HCT116 (cell line): ENCODE measurements at regions not wholly inside any gene's neighbourhood (a gene's known extent, or its start where the extent isn't known, plus 50 kb on each side); places are given as distances from the start of the nearest gene placed in this dataset.

Source experiments
- ATAC-seq: fragments of 200-7000 bp; cut with Tn5 transposase; 2 replicates; pipeline ENCODE4 v1.9.1; 2020; ENCODE audit warnings: mild to moderate bottlenecking, moderate library complexity
- BruUV-seq: library from RNA; stranded (reverse); fragments of 400-500 nt; replicated peaks from 2 replicates; lab custom pipeline; 2021; lab: Mats Ljungman, UMichigan
- CTCF ChIA-PET: fragments of 300-600 bp; sonication (Branson Sonifier 250); formaldehyde crosslinking; loops from one replicate; lab custom pipeline; 2021; ENCODE audit warnings: antibody characterized with exemption; lab: Charles Lee
- POLR2A ChIA-PET: fragments of 300-600, 350-600 bp; sonication (Branson Sonifier 250); formaldehyde crosslinking; loops from one replicate; lab custom pipeline; 2021; ENCODE audit warnings: antibody characterized with exemption; lab: Charles Lee
- RAD21 ChIA-PET, 2 experiments: fragments of 300-600 bp; sonication (Branson Sonifier 250); formaldehyde crosslinking; loops; one replicate each; lab custom pipeline; 2023; ENCODE audit warnings: low total read pairs in 2 of 2; ENCODE audit not compliant: uncharacterized antibody in 2 of 2, unreplicated experiment in 2 of 2, low non-redundant PET in 1 of 2; lab: Charles Lee
- DNase-seq: peaks from one replicate; pipeline ENCODE4 v3.0.0-alpha.2; 2010; ENCODE audit warnings: low read depth, low spot score
- H2AFZ ChIP-seq: fragments of 200-600 bp; shearing (Covaris generic), sonication (generic); 2 replicates; pipeline ENCODE4 v1.6.1; 2017; ENCODE audit warnings: low read depth, mixed run types, mixed read lengths, antibody characterized with exemption, low read length; ENCODE audit not compliant: poor library complexity, severe bottlenecking
- H3K27ac ChIP-seq: 2 replicates; pipeline ENCODE4 v1.5.1; 2012; ENCODE audit warnings: low read depth, low read length
- H3K27me3 ChIP-seq: fragments of 200-600 bp; sonication (generic); 2 replicates; pipeline ENCODE4 v1.6.1; 2016; ENCODE audit warnings: mixed run types, low read length, mixed read lengths; ENCODE audit not compliant: insufficient read depth
- H3K36me3 ChIP-seq, 2 experiments: fragments of 200-500 bp in 1 of 2; fragments of 200-600 bp in 1 of 2; sonication (Bioruptor generic) in 1 of 2; sonication (generic) in 1 of 2; 2 replicates each; pipeline versions ENCODE4 v1.5.1 to v1.6.1; 2014 to 2016; ENCODE audit warnings: low read length in 2 of 2, inconsistent platforms in 1 of 2, mixed read lengths in 1 of 2, mixed run types in 1 of 2; ENCODE audit not compliant: insufficient read depth in 2 of 2, control insufficient read depth in 1 of 2
- H3K4me1 ChIP-seq, 2 experiments: fragments of 200-600 bp in 1 of 2; sonication (generic) in 1 of 2; 2 replicates each; pipeline versions ENCODE4 v1.5.1 to v1.6.1; 2012 to 2017; ENCODE audit warnings: low read length in 2 of 2, inconsistent platforms in 1 of 2, mild to moderate bottlenecking in 1 of 2, mixed read lengths in 1 of 2, mixed run types in 1 of 2, moderate library complexity in 1 of 2; ENCODE audit not compliant: insufficient read depth in 2 of 2, control insufficient read depth in 1 of 2
- H3K4me2 ChIP-seq: fragments of 200-600 bp; sonication (generic); 2 replicates; pipeline ENCODE4 v1.6.1; 2017; ENCODE audit warnings: mixed run types, low read length, mixed read lengths
- H3K4me3 ChIP-seq, 2 experiments: fragments of 200-600 bp in 1 of 2; sonication (generic) in 1 of 2; replicated peaks in 1 of 2; 2 replicates each; pipeline ENCODE4 v1.5.1; 2011 to 2016; ENCODE audit warnings: low read length in 2 of 2, control low read depth in 1 of 2, low read depth in 1 of 2, mild to moderate bottlenecking in 1 of 2, mixed read lengths in 1 of 2, mixed run types in 1 of 2
- H3K79me2 ChIP-seq: fragments of 200-600 bp; sonication (generic); 2 replicates; pipeline ENCODE4 v1.6.1; 2017; ENCODE audit warnings: mild to moderate bottlenecking, mixed run types, low read length, moderate library complexity, mixed read lengths; ENCODE audit not compliant: insufficient read depth
- H3K9ac ChIP-seq: fragments of 200-600 bp; sonication (generic); 2 replicates; pipeline ENCODE4 v1.6.1; 2016; ENCODE audit warnings: low read length, mixed read lengths
- H3K9me2 ChIP-seq: fragments of 200-600 bp; sonication (generic), shearing (Covaris generic); 2 replicates; pipeline ENCODE4 v1.6.1; 2017; ENCODE audit warnings: mixed run types, mild to moderate bottlenecking, moderate library complexity; ENCODE audit not compliant: insufficient read depth
- H3K9me3 ChIP-seq, 2 experiments: fragments of 200-500 bp in 1 of 2; fragments of 200-600 bp in 1 of 2; sonication (Bioruptor generic) in 1 of 2; sonication (generic) in 1 of 2; 2 replicates each; pipeline ENCODE4 v1.6.1; 2014 to 2017; ENCODE audit warnings: low read length in 2 of 2, mixed read lengths in 2 of 2, inconsistent platforms in 1 of 2, low read depth in 1 of 2, mild to moderate bottlenecking in 1 of 2, mixed run types in 1 of 2, moderate library complexity in 1 of 2; ENCODE audit not compliant: control insufficient read depth in 1 of 2, insufficient read depth in 1 of 2
- H4K20me1 ChIP-seq: fragments of 200-600 bp; sonication (generic), shearing (Covaris generic); 2 replicates; pipeline ENCODE4 v1.6.1; 2017; ENCODE audit warnings: mixed run types, mild to moderate bottlenecking, moderate library complexity; ENCODE audit not compliant: insufficient read depth
- CBX3 ChIP-seq: IDR thresholded peaks from 2 replicates; pipeline ENCODE4 v1.6.1; 2012; ENCODE audit warnings: low read depth
- FOSL1 ChIP-seq: IDR thresholded peaks from 2 replicates; pipeline ENCODE4 v1.6.1; 2012; ENCODE audit warnings: low read depth
- JUND ChIP-seq: IDR thresholded peaks from 2 replicates; pipeline ENCODE4 v1.6.1; 2012
- SIN3A ChIP-seq: IDR thresholded peaks from 2 replicates; pipeline ENCODE4 v1.6.1; 2012; ENCODE audit warnings: low read depth
- TCF7L2 ChIP-seq: IDR thresholded peaks from 2 replicates; pipeline ENCODE4 v1.7.0; 2011; ENCODE audit warnings: borderline replicate concordance, inconsistent platforms; ENCODE audit not compliant: insufficient read depth, insufficient read length; ENCODE audit errors: extremely low read depth
- YY1 ChIP-seq: IDR thresholded peaks from 2 replicates; pipeline ENCODE4 v1.6.1; 2011; ENCODE audit warnings: low read length, low read depth, moderate library complexity, mild to moderate bottlenecking; ENCODE audit not compliant: insufficient replicate concordance; ENCODE audit errors: extremely low read depth
- ZFX ChIP-seq: fragments of 450-650 bp; IDR thresholded peaks from 2 replicates; pipeline ENCODE4 v1.6.1; 2017
- ZNF274 ChIP-seq: fragments of 200-500 bp; sonication (Bioruptor generic); IDR thresholded peaks from 2 replicates; pipeline ENCODE4 v1.6.1; 2014; ENCODE audit warnings: mild to moderate bottlenecking, low read depth, low read length, inconsistent platforms
- intact Hi-C: fragments of 100-400 bp; cut with micrococcal nuclease; formaldehyde crosslinking; loops from 2 replicates; pipeline ENCODE4 v1.10.0; 2022
- TF ChIP-seq, protein P1 (sequence below): IDR thresholded peaks from 2 replicates; pipeline ENCODE4 v1.6.1; 2012
- TF ChIP-seq, protein P2 (sequence below): IDR thresholded peaks from 2 replicates; pipeline ENCODE4 v1.6.1; 2012; ENCODE audit warnings: low read depth

DNA sequence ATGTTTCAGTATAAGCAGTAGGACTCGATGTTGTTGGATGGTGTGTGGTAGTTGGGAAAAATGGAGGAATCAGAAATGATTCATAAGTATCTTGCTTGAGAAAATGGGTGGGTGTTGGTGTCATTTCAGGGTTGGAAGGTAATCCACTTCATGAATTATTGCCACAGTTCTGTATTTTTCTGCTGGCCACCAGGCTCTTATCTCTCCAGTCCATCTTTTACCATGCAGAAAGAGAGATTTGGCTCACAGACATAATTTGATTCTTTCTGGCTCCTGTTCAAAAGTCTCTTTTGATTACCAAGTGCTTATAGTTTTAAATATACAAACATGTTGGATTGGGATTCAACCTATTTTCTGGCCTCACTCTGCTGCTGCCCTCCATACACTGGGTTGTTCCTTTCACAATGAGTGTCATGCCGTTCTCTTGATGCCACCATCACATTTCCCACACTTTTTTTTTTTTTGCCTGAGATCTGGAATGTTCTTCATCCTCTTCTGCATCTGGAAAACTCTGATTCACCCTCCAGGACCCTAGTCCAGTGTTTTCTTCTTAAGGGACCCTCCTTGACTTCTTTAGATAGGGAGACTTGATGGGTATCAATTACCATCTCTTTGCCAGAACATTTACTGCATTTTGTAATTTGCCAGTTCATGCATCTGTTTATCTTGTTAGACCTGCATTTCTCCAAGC lies 69.4 kb upstream of the GAP43 start:
- no peaks in the 10 kb centered on the region for H3K36me3 ChIP-seq
- no peaks in the 10 kb centered on the region for H3K9me3 ChIP-seq
- ChIA-PET RAD21 (no interaction called here), CTCF (no interaction called here), POLR2A (no interaction called here)
- intact Hi-C loops: no loop called here
- no peak overlapping the region for H3K27ac ChIP-seq
- no peaks in the 10 kb centered on the region for H3K27me3 ChIP-seq
- TF ChIP-seq YY1 (no peak), TCF7L2 (no peak), JUND (no peak), FOSL1 (no peak), ZNF274 (no peak), CBX3 (no peak), SIN3A (no peak), ZFX (no peak)
- TF ChIP-seq, protein P1, sequence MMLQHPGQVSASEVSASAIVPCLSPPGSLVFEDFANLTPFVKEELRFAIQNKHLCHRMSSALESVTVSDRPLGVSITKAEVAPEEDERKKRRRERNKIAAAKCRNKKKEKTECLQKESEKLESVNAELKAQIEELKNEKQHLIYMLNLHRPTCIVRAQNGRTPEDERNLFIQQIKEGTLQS: no peak
- TF ChIP-seq, protein P2, sequence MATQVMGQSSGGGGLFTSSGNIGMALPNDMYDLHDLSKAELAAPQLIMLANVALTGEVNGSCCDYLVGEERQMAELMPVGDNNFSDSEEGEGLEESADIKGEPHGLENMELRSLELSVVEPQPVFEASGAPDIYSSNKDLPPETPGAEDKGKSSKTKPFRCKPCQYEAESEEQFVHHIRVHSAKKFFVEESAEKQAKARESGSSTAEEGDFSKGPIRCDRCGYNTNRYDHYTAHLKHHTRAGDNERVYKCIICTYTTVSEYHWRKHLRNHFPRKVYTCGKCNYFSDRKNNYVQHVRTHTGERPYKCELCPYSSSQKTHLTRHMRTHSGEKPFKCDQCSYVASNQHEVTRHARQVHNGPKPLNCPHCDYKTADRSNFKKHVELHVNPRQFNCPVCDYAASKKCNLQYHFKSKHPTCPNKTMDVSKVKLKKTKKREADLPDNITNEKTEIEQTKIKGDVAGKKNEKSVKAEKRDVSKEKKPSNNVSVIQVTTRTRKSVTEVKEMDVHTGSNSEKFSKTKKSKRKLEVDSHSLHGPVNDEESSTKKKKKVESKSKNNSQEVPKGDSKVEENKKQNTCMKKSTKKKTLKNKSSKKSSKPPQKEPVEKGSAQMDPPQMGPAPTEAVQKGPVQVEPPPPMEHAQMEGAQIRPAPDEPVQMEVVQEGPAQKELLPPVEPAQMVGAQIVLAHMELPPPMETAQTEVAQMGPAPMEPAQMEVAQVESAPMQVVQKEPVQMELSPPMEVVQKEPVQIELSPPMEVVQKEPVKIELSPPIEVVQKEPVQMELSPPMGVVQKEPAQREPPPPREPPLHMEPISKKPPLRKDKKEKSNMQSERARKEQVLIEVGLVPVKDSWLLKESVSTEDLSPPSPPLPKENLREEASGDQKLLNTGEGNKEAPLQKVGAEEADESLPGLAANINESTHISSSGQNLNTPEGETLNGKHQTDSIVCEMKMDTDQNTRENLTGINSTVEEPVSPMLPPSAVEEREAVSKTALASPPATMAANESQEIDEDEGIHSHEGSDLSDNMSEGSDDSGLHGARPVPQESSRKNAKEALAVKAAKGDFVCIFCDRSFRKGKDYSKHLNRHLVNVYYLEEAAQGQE: no peak
- H4K20me1 ChIP-seq: no peaks in the 10 kb centered on the region
- DNase-seq (no peak), ATAC-seq (no peak)
- no peaks in the 10 kb centered on the region for H3K9me2 ChIP-seq
- H3K4me3 ChIP-seq: no peak overlapping the region
- H3K79me2 ChIP-seq: no peaks in the 10 kb centered on the region
- no peak overlapping the region for H3K9ac ChIP-seq
- H3K4me2 ChIP-seq: no peak overlapping the region
- no peak overlapping the region for H2AFZ ChIP-seq
- no peaks in the 10 kb centered on the region for H3K4me1 ChIP-seq
- BruUV-seq: no TSS peak
